CD4-positive, alpha-beta memory T cell (primary cell): ENCODE measurements at regions not wholly inside any gene's neighbourhood (a gene's known extent, or its start where the extent isn't known, plus 50 kb on each side); places are given as distances from the start of the nearest gene placed in this dataset.

ENCODE experiments used
- CTCF ChIA-PET: fragments of 350-600 bp; sonication (Branson Sonifier 250); formaldehyde crosslinking; loops from one replicate; lab custom pipeline; 2021; ENCODE audit warnings: inconsistent platforms; ENCODE audit not compliant: partially characterized antibody; lab: Charles Lee
- POLR2A ChIA-PET: fragments of 350-600 bp; sonication (Branson Sonifier 250); formaldehyde crosslinking; loops from one replicate; lab custom pipeline; 2021; ENCODE audit not compliant: partially characterized antibody; lab: Charles Lee
- DNase-seq, 5 donors: peaks; one replicate each; pipeline versions ENCODE4 v3.0.0 to v3.0.0-alpha.2; 2020 to 2022; ENCODE audit warnings: mixed read lengths in 1 of 5
- H3K27ac ChIP-seq: one replicate; pipeline ENCODE4 v1.7.0; 2013; ENCODE audit warnings: low read depth, low read length
- H3K27me3 ChIP-seq: 2 replicates; pipeline ENCODE4 v1.7.0; 2013; ENCODE audit warnings: mild to moderate bottlenecking, low read length, moderate library complexity; ENCODE audit not compliant: insufficient read depth
- H3K36me3 ChIP-seq: 2 replicates; pipeline ENCODE4 v1.7.0; 2013; ENCODE audit warnings: mild to moderate bottlenecking, low read length, moderate library complexity; ENCODE audit not compliant: insufficient read depth
- H3K4me1 ChIP-seq: 2 replicates; pipeline ENCODE4 v1.7.0; 2013; ENCODE audit warnings: mild to moderate bottlenecking, low read length, moderate library complexity; ENCODE audit not compliant: insufficient read depth
- H3K4me3 ChIP-seq, 2 donors: one replicate each; pipeline ENCODE4 v1.7.0; 2013; ENCODE audit warnings: low read length in 2 of 2, mild to moderate bottlenecking in 1 of 2
- H3K9me3 ChIP-seq, 2 donors: one replicate each; pipeline ENCODE4 v1.7.0; 2013; ENCODE audit warnings: low read length in 2 of 2, control low read depth in 1 of 2; ENCODE audit not compliant: control insufficient read depth in 1 of 2
- H3K27ac Mint-ChIP-seq, 7 donors: one replicate each; pipeline ENCODE4 v1.8.0; 2020 to 2021; ENCODE audit warnings: mixed read lengths in 7 of 7, mild to moderate bottlenecking in 6 of 7, inconsistent platforms in 3 of 7, moderate library complexity in 3 of 7
- H3K27me3 Mint-ChIP-seq, 2 donors: one replicate each; pipeline ENCODE4 v1.8.0; 2020 to 2021; ENCODE audit warnings: mixed read lengths in 2 of 2
- H3K36me3 Mint-ChIP-seq, 2 donors: one replicate each; pipeline ENCODE4 v1.8.0; 2020 to 2021; ENCODE audit warnings: mixed read lengths in 2 of 2, inconsistent platforms in 1 of 2, mild to moderate bottlenecking in 1 of 2
- H3K4me1 Mint-ChIP-seq, 4 donors: one replicate each; pipeline ENCODE4 v1.8.0; 2020 to 2021; ENCODE audit warnings: mixed read lengths in 4 of 4, mild to moderate bottlenecking in 1 of 4
- H3K4me3 Mint-ChIP-seq, 8 donors: one replicate each; pipeline ENCODE4 v1.8.0; 2020 to 2021; ENCODE audit warnings: mixed read lengths in 8 of 8, mild to moderate bottlenecking in 7 of 8, moderate library complexity in 6 of 8, inconsistent platforms in 3 of 8
- H3K9me3 Mint-ChIP-seq, 8 donors: one replicate each; pipeline ENCODE4 v1.8.0; 2020 to 2021; ENCODE audit warnings: mixed read lengths in 8 of 8, mild to moderate bottlenecking in 5 of 8, inconsistent platforms in 3 of 8, moderate library complexity in 1 of 8
- intact Hi-C: fragments of 100-400 bp; cut with micrococcal nuclease; formaldehyde crosslinking; loops from one replicate; pipeline ENCODE4 v1.15.1; 2023

GRCh38 chr18:60935041-60935910 is 398.0 kb upstream of the CDH20 start:
- ChIA-PET CTCF (no interaction called here), POLR2A (no interaction called here)
- H3K4me3 ChIP-seq: no peak overlapping the region
- no peaks in the 10 kb centered on the region for H3K9me3 ChIP-seq
- intact Hi-C loops: no loop called here
- H3K4me3 Mint-ChIP-seq: no peak overlapping the region
- no peak for DNase-seq
- no peaks in the 10 kb centered on the region for H3K27me3 Mint-ChIP-seq
- H3K4me1 ChIP-seq: no peaks in the 10 kb centered on the region
- no peaks in the 10 kb centered on the region for H3K36me3 ChIP-seq
- H3K27me3 ChIP-seq: no peaks in the 10 kb centered on the region
- no peaks in the 10 kb centered on the region for H3K36me3 Mint-ChIP-seq
- H3K9me3 Mint-ChIP-seq: peaks cover 0 to 12% (median 2%) of the 10 kb centered on the region in 8 donors
- H3K4me1 Mint-ChIP-seq: no peaks in the 10 kb centered on the region
- no peak overlapping the region for H3K27ac ChIP-seq
- no peak overlapping the region for H3K27ac Mint-ChIP-seq

GRCh38 chr18:60936101-60936500 is 397.1 kb upstream of the CDH20 start:
- CTCF ChIA-PET: no interaction called here
- no peaks in the 10 kb centered on the region for H3K36me3 Mint-ChIP-seq

GRCh38 chr18:60943297-60943696 is 389.9 kb upstream of the CDH20 start:
- no peaks in the 10 kb centered on the region for H3K4me1 Mint-ChIP-seq
- Histone ChIP-seq H3K4me1 (no peaks in the 10 kb centered on the region), H3K9me3 (no peaks in the 10 kb centered on the region), H3K27ac (no peak overlapping the region), H3K27me3 (no peaks in the 10 kb centered on the region), H3K4me3 (no peak overlapping the region), H3K36me3 (no peaks in the 10 kb centered on the region)
- POLR2A ChIA-PET: no interaction called here
- H3K27ac Mint-ChIP-seq: no peak overlapping the region
- H3K27me3 Mint-ChIP-seq: no peaks in the 10 kb centered on the region
- no peaks in the 10 kb centered on the region for H3K36me3 Mint-ChIP-seq
- intact Hi-C loops: no loop called here
- no peak overlapping the region for H3K4me3 Mint-ChIP-seq
- H3K9me3 Mint-ChIP-seq: peaks cover 0 to 15% (median 5%) of the 10 kb centered on the region in 8 donors
- no peak for DNase-seq
- CTCF ChIA-PET: no interaction called here

More at GRCh38 chr18:60936101-60936500, 397.1 kb upstream of the CDH20 start:
- H3K27me3 Mint-ChIP-seq: no peaks in the 10 kb centered on the region
- peaks cover 0 to 10% (median 5%) of the 10 kb centered on the region in 8 donors for H3K9me3 Mint-ChIP-seq
- no peaks in the 10 kb centered on the region for H3K36me3 ChIP-seq
- no peaks in the 10 kb centered on the region for H3K9me3 ChIP-seq
- no peak overlapping the region for H3K27ac ChIP-seq
- intact Hi-C loops: no loop called here
- no peak for DNase-seq
- POLR2A ChIA-PET: no interaction called here
- no peak overlapping the region for H3K4me3 Mint-ChIP-seq
- H3K4me1 ChIP-seq: no peaks in the 10 kb centered on the region
- H3K4me3 ChIP-seq: no peak overlapping the region
- H3K27me3 ChIP-seq: no peaks in the 10 kb centered on the region
- no peaks in the 10 kb centered on the region for H3K4me1 Mint-ChIP-seq
- H3K27ac Mint-ChIP-seq: no peak overlapping the region

GRCh38 chr18:60950634-60951033 is 382.6 kb upstream of the CDH20 start:
- peaks cover 0 to 7% (median 0%) of the 10 kb centered on the region in 8 donors for H3K9me3 Mint-ChIP-seq
- no peak for DNase-seq
- Histone ChIP-seq H3K27ac (no peak overlapping the region), H3K4me1 (no peaks in the 10 kb centered on the region), H3K4me3 (no peak overlapping the region), H3K27me3 (no peaks in the 10 kb centered on the region), H3K36me3 (no peaks in the 10 kb centered on the region), H3K9me3 (no peaks in the 10 kb centered on the region)
- H3K4me3 Mint-ChIP-seq: no peak overlapping the region
- H3K27ac Mint-ChIP-seq: no peak overlapping the region
- no peaks in the 10 kb centered on the region for H3K4me1 Mint-ChIP-seq
- intact Hi-C loops: no loop called here
- H3K27me3 Mint-ChIP-seq: no peaks in the 10 kb centered on the region
- ChIA-PET POLR2A (no interaction called here), CTCF (no interaction called here)
- H3K36me3 Mint-ChIP-seq: no peaks in the 10 kb centered on the region

- intact Hi-C loops: no loop called here
- Mint-ChIP-seq H3K27ac (no peak overlapping the region), H3K27me3 (no peaks in the 10 kb centered on the region), H3K36me3 (no peaks in the 10 kb centered on the region), H3K9me3 (peaks cover 0 to 7% (median 0%) of the 10 kb centered on the region in 8 donors), H3K4me1 (no peaks in the 10 kb centered on the region), H3K4me3 (no peak overlapping the region)
- POLR2A ChIA-PET: no interaction called here
- Histone ChIP-seq H3K4me1 (no peaks in the 10 kb centered on the region), H3K4me3 (no peak overlapping the region), H3K27me3 (no peaks in the 10 kb centered on the region), H3K9me3 (no peaks in the 10 kb centered on the region), H3K27ac (no peak overlapping the region), H3K36me3 (no peaks in the 10 kb centered on the region)
- CTCF ChIA-PET: no interaction called here
- DNase-seq: no peak
Measured at GRCh38 chr18:60951091-60951490, 382.1 kb upstream of the CDH20 start.

GRCh38 chr18:60962625-60963024 is 370.6 kb upstream of the CDH20 start:
- H3K36me3 Mint-ChIP-seq: no peaks in the 10 kb centered on the region
- DNase-seq: no peak
- Histone ChIP-seq H3K9me3 (no peaks in the 10 kb centered on the region), H3K36me3 (no peaks in the 10 kb centered on the region), H3K4me3 (no peak overlapping the region), H3K4me1 (no peaks in the 10 kb centered on the region), H3K27ac (no peak overlapping the region), H3K27me3 (no peaks in the 10 kb centered on the region)
- H3K4me1 Mint-ChIP-seq: no peaks in the 10 kb centered on the region
- no peak overlapping the region for H3K4me3 Mint-ChIP-seq
- H3K9me3 Mint-ChIP-seq: peaks cover 0 to 7% (median 2%) of the 10 kb centered on the region in 8 donors
- H3K27me3 Mint-ChIP-seq: no peaks in the 10 kb centered on the region
- no peak overlapping the region for H3K27ac Mint-ChIP-seq
- intact Hi-C loops: no loop called here
- CTCF ChIA-PET: no interaction called here
- POLR2A ChIA-PET: no interaction called here

- intact Hi-C loops: no loop called here
- Mint-ChIP-seq H3K4me1 (no peaks in the 10 kb centered on the region), H3K36me3 (no peaks in the 10 kb centered on the region), H3K4me3 (no peak overlapping the region), H3K27me3 (no peaks in the 10 kb centered on the region), H3K9me3 (peaks cover 0 to 8% (median 4%) of the 10 kb centered on the region in 8 donors), H3K27ac (no peak overlapping the region)
- H3K27me3 ChIP-seq: no peaks in the 10 kb centered on the region
- H3K9me3 ChIP-seq: no peaks in the 10 kb centered on the region
- H3K36me3 ChIP-seq: no peaks in the 10 kb centered on the region
- H3K4me1 ChIP-seq: no peaks in the 10 kb centered on the region
- ChIA-PET POLR2A (no interaction called here), CTCF (no interaction called here)
- H3K4me3 ChIP-seq: no peak overlapping the region
- DNase-seq: no peak
- H3K27ac ChIP-seq: no peak overlapping the region
Measured at GRCh38 chr18:60965856-60966255, 367.4 kb upstream of the CDH20 start.
